ENCODE measurements at regions not wholly inside any gene's neighbourhood (a gene's known extent, or its start where the extent isn't known, plus 50 kb on each side); places are given as distances from the start of the nearest gene placed in this dataset.

DNA sequence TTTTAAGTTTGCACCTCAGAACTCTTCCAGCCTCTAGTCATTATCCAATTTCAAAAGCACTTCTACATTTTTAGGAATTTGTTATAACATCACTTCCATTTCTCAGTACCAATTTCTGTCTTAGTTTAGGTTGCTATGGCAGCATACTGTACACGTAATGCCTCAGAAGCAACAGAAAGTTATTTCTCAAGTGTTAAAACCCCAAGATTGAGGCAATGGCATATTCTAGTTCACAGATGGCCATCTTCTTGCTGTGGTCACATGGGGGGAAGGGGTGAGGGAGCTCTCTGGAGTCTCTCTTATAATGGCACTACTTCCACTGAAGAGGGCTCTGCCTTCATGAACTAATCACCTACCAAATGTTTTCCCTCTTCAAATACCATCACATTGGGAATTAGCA is 220.3 kb upstream of the CTSO start:
- ChIA-PET RAD21 (ENCODE audit: low non-redundant PET in 1 of 2, low total read pairs in 2 of 2, uncharacterized antibody in 2 of 2, unreplicated experiment in 2 of 2) (no interaction called here), CTCF (no interaction called here), POLR2A (no interaction called here)
- H3K4me3 ChIP-seq (replicated peaks in 1 of 2; ENCODE audit: low read depth in 1 of 2, low read length in 2 of 2): no peak overlapping the region
- no peaks in the 10 kb centered on the region for H3K4me1 ChIP-seq (ENCODE audit: control insufficient read depth in 1 of 2, insufficient read depth in 2 of 2, low read length in 2 of 2)
- no peaks in the 10 kb centered on the region for H3K9me3 ChIP-seq (ENCODE audit: control insufficient read depth in 1 of 2, insufficient read depth in 1 of 2, low read depth in 1 of 2, low read length in 2 of 2)
- H3K9ac ChIP-seq (ENCODE audit: low read length): no peak overlapping the region
- no peaks in the 10 kb centered on the region for H4K20me1 ChIP-seq (ENCODE audit: insufficient read depth)
- H2AFZ ChIP-seq (ENCODE audit: low read depth, low read length, poor library complexity, severe bottlenecking): no peak overlapping the region
- no peaks in the 10 kb centered on the region for H3K27me3 ChIP-seq (ENCODE audit: insufficient read depth, low read length)
- H3K4me2 ChIP-seq (ENCODE audit: low read length): no peak overlapping the region
- DNase-seq (ENCODE audit: low read depth, low spot score) (no peak), ATAC-seq (no peak)
- no TSS peak for BruUV-seq (replicated peaks)
- TF ChIP-seq ELF1 (IDR thresholded peaks at IDR 0.05; ENCODE audit: borderline replicate concordance, low read depth) (no peak), EGR1 (IDR thresholded peaks at IDR 0.05; ENCODE audit: low read depth) (no peak), TCF7L2 (IDR thresholded peaks at IDR 0.05; ENCODE audit: borderline replicate concordance, extremely low read depth, insufficient read depth, insufficient read length) (no peak), ZNF274 (IDR thresholded peaks at IDR 0.05; ENCODE audit: low read depth, low read length) (no peak), JUND (IDR thresholded peaks at IDR 0.05) (no peak), CBX3 (IDR thresholded peaks at IDR 0.05; ENCODE audit: low read depth) (no peak), SRF (IDR thresholded peaks at IDR 0.05; ENCODE audit: low read depth) (no peak), EZH2phosphoT487 (IDR thresholded peaks at IDR 0.05; ENCODE audit: borderline replicate concordance) (no peak)
- TF ChIP-seq, protein P1, sequence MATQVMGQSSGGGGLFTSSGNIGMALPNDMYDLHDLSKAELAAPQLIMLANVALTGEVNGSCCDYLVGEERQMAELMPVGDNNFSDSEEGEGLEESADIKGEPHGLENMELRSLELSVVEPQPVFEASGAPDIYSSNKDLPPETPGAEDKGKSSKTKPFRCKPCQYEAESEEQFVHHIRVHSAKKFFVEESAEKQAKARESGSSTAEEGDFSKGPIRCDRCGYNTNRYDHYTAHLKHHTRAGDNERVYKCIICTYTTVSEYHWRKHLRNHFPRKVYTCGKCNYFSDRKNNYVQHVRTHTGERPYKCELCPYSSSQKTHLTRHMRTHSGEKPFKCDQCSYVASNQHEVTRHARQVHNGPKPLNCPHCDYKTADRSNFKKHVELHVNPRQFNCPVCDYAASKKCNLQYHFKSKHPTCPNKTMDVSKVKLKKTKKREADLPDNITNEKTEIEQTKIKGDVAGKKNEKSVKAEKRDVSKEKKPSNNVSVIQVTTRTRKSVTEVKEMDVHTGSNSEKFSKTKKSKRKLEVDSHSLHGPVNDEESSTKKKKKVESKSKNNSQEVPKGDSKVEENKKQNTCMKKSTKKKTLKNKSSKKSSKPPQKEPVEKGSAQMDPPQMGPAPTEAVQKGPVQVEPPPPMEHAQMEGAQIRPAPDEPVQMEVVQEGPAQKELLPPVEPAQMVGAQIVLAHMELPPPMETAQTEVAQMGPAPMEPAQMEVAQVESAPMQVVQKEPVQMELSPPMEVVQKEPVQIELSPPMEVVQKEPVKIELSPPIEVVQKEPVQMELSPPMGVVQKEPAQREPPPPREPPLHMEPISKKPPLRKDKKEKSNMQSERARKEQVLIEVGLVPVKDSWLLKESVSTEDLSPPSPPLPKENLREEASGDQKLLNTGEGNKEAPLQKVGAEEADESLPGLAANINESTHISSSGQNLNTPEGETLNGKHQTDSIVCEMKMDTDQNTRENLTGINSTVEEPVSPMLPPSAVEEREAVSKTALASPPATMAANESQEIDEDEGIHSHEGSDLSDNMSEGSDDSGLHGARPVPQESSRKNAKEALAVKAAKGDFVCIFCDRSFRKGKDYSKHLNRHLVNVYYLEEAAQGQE (IDR thresholded peaks at IDR 0.05; ENCODE audit: low read depth): no peak
- intact Hi-C loops (cut with micrococcal nuclease): no loop called here
- no peak overlapping the region for H3K27ac ChIP-seq (ENCODE audit: low read depth, low read length)
- no peaks in the 10 kb centered on the region for H3K9me2 ChIP-seq (ENCODE audit: insufficient read depth)
- no peaks in the 10 kb centered on the region for H3K36me3 ChIP-seq (ENCODE audit: control insufficient read depth in 1 of 2, insufficient read depth in 2 of 2, low read length in 2 of 2)
- no peaks in the 10 kb centered on the region for H3K79me2 ChIP-seq (ENCODE audit: insufficient read depth, low read length)

Measured in HCT116 (cell line).